22Rv1 (cell line): ENCODE measurements at regions not wholly inside any gene's neighbourhood (a gene's known extent, or its start where the extent isn't known, plus 50 kb on each side); places are given as distances from the start of the nearest gene placed in this dataset.

ENCODE experiments used
- ZFX ChIP-seq: fragments of 450-650 bp; IDR thresholded peaks from 2 replicates; pipeline ENCODE4 v1.6.1; 2017; ENCODE audit warnings: antibody characterized with exemption, borderline replicate concordance
- TF ChIP-seq, protein P1 (sequence below): fragments of 450-650 bp; IDR thresholded peaks from 2 replicates; pipeline ENCODE4 v1.5.1; 2017; ENCODE audit warnings: mild to moderate bottlenecking

DNA sequence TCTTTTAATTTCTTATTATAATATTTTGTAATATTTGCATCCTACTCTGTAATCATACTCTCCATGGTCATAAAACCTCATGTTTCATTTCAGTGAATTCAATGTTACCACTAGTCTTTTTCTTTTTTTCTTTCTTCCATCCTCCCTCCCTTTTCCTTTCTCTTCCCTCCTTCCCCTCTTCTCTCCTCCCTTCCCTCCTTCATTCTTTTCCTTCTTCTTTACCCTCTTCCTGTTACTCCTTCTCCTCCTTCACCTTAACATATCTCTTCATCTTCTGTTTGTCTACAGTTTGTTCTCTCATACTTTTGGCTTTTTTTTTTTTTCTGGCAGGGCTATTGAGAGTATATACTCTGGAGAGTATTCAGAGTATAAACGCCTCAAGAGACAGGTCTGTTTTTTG, 491.6 kb upstream of the ID2 start:
- TF ChIP-seq, protein P1, sequence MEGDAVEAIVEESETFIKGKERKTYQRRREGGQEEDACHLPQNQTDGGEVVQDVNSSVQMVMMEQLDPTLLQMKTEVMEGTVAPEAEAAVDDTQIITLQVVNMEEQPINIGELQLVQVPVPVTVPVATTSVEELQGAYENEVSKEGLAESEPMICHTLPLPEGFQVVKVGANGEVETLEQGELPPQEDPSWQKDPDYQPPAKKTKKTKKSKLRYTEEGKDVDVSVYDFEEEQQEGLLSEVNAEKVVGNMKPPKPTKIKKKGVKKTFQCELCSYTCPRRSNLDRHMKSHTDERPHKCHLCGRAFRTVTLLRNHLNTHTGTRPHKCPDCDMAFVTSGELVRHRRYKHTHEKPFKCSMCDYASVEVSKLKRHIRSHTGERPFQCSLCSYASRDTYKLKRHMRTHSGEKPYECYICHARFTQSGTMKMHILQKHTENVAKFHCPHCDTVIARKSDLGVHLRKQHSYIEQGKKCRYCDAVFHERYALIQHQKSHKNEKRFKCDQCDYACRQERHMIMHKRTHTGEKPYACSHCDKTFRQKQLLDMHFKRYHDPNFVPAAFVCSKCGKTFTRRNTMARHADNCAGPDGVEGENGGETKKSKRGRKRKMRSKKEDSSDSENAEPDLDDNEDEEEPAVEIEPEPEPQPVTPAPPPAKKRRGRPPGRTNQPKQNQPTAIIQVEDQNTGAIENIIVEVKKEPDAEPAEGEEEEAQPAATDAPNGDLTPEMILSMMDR, result no peak
- no peak for TF ChIP-seq ZFX
